HCT116 (cell line): ENCODE measurements at regions not wholly inside any gene's neighbourhood (a gene's known extent, or its start where the extent isn't known, plus 50 kb on each side); places are given as distances from the start of the nearest gene placed in this dataset.

ENCODE experiments used
- EGR1 ChIP-seq: IDR thresholded peaks from 2 replicates; pipeline ENCODE4 v1.6.1; 2012; ENCODE audit warnings: low read depth
- EZH2 ChIP-seq: fragments of 200-600 bp; sonication (generic); IDR thresholded peaks from 2 replicates; pipeline ENCODE4 v1.6.1; 2017; ENCODE audit warnings: antibody characterized with exemption, mixed run types
- EZH2phosphoT487 ChIP-seq: fragments of 200-600 bp; IDR thresholded peaks from 2 replicates; pipeline ENCODE4 v1.6.1; 2018; ENCODE audit warnings: antibody characterized with exemption, borderline replicate concordance
- POLR2A ChIP-seq: IDR thresholded peaks from 2 replicates; pipeline ENCODE4 v1.7.0; 2011; ENCODE audit warnings: borderline replicate concordance; ENCODE audit not compliant: insufficient read depth, insufficient read length; ENCODE audit errors: extremely low read depth
- POLR2AphosphoS5 ChIP-seq: IDR thresholded peaks from 2 replicates; pipeline ENCODE4 v1.6.1; 2011; ENCODE audit warnings: mild to moderate bottlenecking, low read depth, low read length, moderate library complexity
- SP1 ChIP-seq: IDR thresholded peaks from 2 replicates; pipeline ENCODE4 v1.6.1; 2012; ENCODE audit warnings: low read depth
- TF ChIP-seq, protein P1 (sequence below), 3 experiments: fragments of 200-600 bp in 1 of 3; sonication (generic) in 1 of 3; IDR thresholded peaks in 2 of 3; conservative IDR thresholded peaks in 1 of 3; 2 replicates each; pipeline ENCODE4 v1.5.1; 2012 to 2017; ENCODE audit warnings: low read depth in 2 of 3, low read length in 2 of 3, antibody characterized with exemption in 1 of 3, borderline replicate concordance in 1 of 3, control low read depth in 1 of 3, mild to moderate bottlenecking in 1 of 3, mixed read lengths in 1 of 3, mixed run types in 1 of 3, moderate library complexity in 1 of 3; ENCODE audit not compliant: insufficient read depth in 1 of 3
- TF ChIP-seq, protein P2 (sequence below): IDR thresholded peaks from 2 replicates; pipeline ENCODE4 v1.6.1; 2012

DNA sequence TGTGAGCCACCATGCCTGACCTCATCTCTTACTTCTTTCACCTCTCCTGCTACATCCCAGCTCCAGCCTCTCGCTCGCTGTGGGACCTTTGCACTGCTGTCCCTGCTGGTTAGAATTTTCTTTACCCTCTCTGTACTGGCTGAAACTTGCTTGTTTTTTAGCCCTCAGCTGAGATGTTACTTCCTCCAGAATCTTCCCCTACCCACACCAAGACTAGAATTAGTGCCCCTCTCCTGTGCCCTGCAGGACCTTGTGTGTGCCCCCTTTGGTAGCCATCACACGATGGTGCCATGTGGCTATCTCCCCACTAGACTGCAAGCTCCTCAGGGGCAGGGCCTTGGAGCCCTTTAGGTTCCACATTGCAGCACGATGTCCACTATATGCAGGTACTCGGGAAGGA is 84.1 kb downstream of the AIPL1 start:
- TF ChIP-seq POLR2A (no peak), POLR2AphosphoS5 (no peak), EZH2 (no peak), SP1 (no peak), EGR1 (no peak), EZH2phosphoT487 (no peak)
- TF ChIP-seq, protein P1, sequence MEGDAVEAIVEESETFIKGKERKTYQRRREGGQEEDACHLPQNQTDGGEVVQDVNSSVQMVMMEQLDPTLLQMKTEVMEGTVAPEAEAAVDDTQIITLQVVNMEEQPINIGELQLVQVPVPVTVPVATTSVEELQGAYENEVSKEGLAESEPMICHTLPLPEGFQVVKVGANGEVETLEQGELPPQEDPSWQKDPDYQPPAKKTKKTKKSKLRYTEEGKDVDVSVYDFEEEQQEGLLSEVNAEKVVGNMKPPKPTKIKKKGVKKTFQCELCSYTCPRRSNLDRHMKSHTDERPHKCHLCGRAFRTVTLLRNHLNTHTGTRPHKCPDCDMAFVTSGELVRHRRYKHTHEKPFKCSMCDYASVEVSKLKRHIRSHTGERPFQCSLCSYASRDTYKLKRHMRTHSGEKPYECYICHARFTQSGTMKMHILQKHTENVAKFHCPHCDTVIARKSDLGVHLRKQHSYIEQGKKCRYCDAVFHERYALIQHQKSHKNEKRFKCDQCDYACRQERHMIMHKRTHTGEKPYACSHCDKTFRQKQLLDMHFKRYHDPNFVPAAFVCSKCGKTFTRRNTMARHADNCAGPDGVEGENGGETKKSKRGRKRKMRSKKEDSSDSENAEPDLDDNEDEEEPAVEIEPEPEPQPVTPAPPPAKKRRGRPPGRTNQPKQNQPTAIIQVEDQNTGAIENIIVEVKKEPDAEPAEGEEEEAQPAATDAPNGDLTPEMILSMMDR (IDR thresholded peaks at IDR 0.05 in 2 of 3, conservative IDR thresholded peaks at IDR 0.05 in 1 of 3; ENCODE audit: borderline replicate concordance in 1 of 3, insufficient read depth in 1 of 3, low read depth in 2 of 3, low read length in 2 of 3), result no peak
- TF ChIP-seq, protein P2, sequence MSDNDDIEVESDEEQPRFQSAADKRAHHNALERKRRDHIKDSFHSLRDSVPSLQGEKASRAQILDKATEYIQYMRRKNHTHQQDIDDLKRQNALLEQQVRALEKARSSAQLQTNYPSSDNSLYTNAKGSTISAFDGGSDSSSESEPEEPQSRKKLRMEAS, result no peak
